ENCODE measurements at regions not wholly inside any gene's neighbourhood (a gene's known extent, or its start where the extent isn't known, plus 50 kb on each side); places are given as distances from the start of the nearest gene placed in this dataset.
"Not testable (repeated sequence)": the region's sequence is repeated elsewhere in the genome, so short reads cannot be mapped to it uniquely, and the experiment has no call there.

- DNase-seq (ENCODE audit: low spot score): no peak
Measured at GRCh38 chr18:71370671-71371445, 1082.0 kb downstream of the SOCS6 start.

- DNase-seq (ENCODE audit: low spot score): no peak
Measured at GRCh38 chr18:71370095-71370494, 1081.2 kb downstream of the SOCS6 start.

GRCh38 chr18:71362140-71362539 lies 1073.3 kb downstream of the SOCS6 start:
- DNase-seq (ENCODE audit: low spot score): no peak

- DNase-seq (ENCODE audit: low spot score): not testable (repeated sequence)
Measured at GRCh38 chr18:71355599-71355998, 1066.8 kb downstream of the SOCS6 start.

GRCh38 chr18:71352618-71353017 lies 1063.8 kb downstream of the SOCS6 start:
- no peak for DNase-seq (ENCODE audit: low spot score)

GRCh38 chr18:71336576-71337210 lies 1047.8 kb downstream of the SOCS6 start:
- DNase-seq (ENCODE audit: low spot score): no peak

GRCh38 chr18:71329563-71329962 lies 1040.7 kb downstream of the SOCS6 start:
- no peak for DNase-seq (ENCODE audit: low spot score)

GRCh38 chr18:71329114-71329513 lies 1040.3 kb downstream of the SOCS6 start:
- no peak for DNase-seq (ENCODE audit: low spot score)

- DNase-seq (ENCODE audit: low spot score): no peak
Measured at GRCh38 chr18:71327850-71328249, 1039.0 kb downstream of the SOCS6 start.

GRCh38 chr18:71327441-71327840 lies 1038.6 kb downstream of the SOCS6 start:
- no peak for DNase-seq (ENCODE audit: low spot score)

GRCh38 chr18:71326826-71327225 lies 1038.0 kb downstream of the SOCS6 start:
- DNase-seq (ENCODE audit: low spot score): no peak

GRCh38 chr18:71324356-71324755 lies 1035.5 kb downstream of the SOCS6 start:
- no peak for DNase-seq (ENCODE audit: low spot score)

GRCh38 chr18:71322201-71322600 lies 1033.4 kb downstream of the SOCS6 start:
- no peak for DNase-seq (ENCODE audit: low spot score)

GRCh38 chr18:71321319-71321718 lies 1032.5 kb downstream of the SOCS6 start:
- DNase-seq (ENCODE audit: low spot score): no peak

GRCh38 chr18:71304856-71305255 lies 1016.0 kb downstream of the SOCS6 start:
- no peak for DNase-seq (ENCODE audit: low spot score)

- DNase-seq (ENCODE audit: low spot score): not testable (repeated sequence)
Measured at GRCh38 chr18:71303743-71304142, 1014.9 kb downstream of the SOCS6 start.

- DNase-seq (ENCODE audit: low spot score): no peak
Measured at GRCh38 chr18:71301596-71301995, 1012.8 kb downstream of the SOCS6 start.

GRCh38 chr18:71294201-71294600 lies 1005.4 kb downstream of the SOCS6 start:
- not testable (repeated sequence) for DNase-seq (ENCODE audit: low spot score)

- DNase-seq (ENCODE audit: low spot score): no peak
Measured at GRCh38 chr18:71293322-71293721, 1004.5 kb downstream of the SOCS6 start.

GRCh38 chr18:71287268-71287667 lies 998.4 kb downstream of the SOCS6 start:
- no peak for DNase-seq (ENCODE audit: low spot score)

GRCh38 chr18:71252351-71252865 lies 963.6 kb downstream of the SOCS6 start:
- no peak for DNase-seq (ENCODE audit: low spot score)

- no peak for DNase-seq (ENCODE audit: low spot score)
Measured at GRCh38 chr18:71250191-71250590, 961.3 kb downstream of the SOCS6 start.

- DNase-seq (ENCODE audit: low spot score): no peak
Measured at GRCh38 chr18:71249791-71250190, 960.9 kb downstream of the SOCS6 start.

All from CD4-positive, alpha-beta T cell treated with Interleukin-2 at 100 ng/mL for 4 hours (primary cell).